GM12878 (cell line): ENCODE measurements at regions not wholly inside any gene's neighbourhood (a gene's known extent, or its start where the extent isn't known, plus 50 kb on each side); places are given as distances from the start of the nearest gene placed in this dataset.

Source experiments
- ATAC-seq: fragments of 200-7000 bp; cut with Tn5 transposase; 3 replicates; pipeline ENCODE4 v1.9.1; 2020; ENCODE audit warnings: mild to moderate bottlenecking, moderate library complexity
- BruUV-seq: library from RNA; stranded (reverse); fragments of 400-500 nt; replicated peaks from 2 replicates; lab custom pipeline; 2021; lab: Mats Ljungman, UMichigan
- CTCF ChIA-PET: fragments of 300-600 bp; sonication (Branson Sonifier 250); formaldehyde crosslinking; extraction: SDS; loops from one replicate; lab custom pipeline; 2021; ENCODE audit warnings: inconsistent platforms; lab: Yijun Ruan, JAX
- POLR2A ChIA-PET: fragments of 350-600 bp; formaldehyde crosslinking; extraction: SDS; loops from one replicate; lab custom pipeline; 2021; ENCODE audit warnings: inconsistent platforms; lab: Charles Lee
- RAD21 ChIA-PET: fragments of 300-600 bp; sonication (Branson Sonifier 250); formaldehyde crosslinking; loops from one replicate; lab custom pipeline; 2023; ENCODE audit warnings: antibody characterized with exemption; ENCODE audit not compliant: unreplicated experiment; lab: Charles Lee
- SMC1A ChIA-PET: fragments of 300-600 bp; sonication (Branson Sonifier 250); formaldehyde crosslinking; loops from one replicate; lab custom pipeline; 2023; ENCODE audit not compliant: unreplicated experiment, uncharacterized antibody; lab: Charles Lee
- DNase-seq: peaks from one replicate; pipeline ENCODE4 v3.0.0-alpha.2; 2011; ENCODE audit warnings: low read depth, low spot score
- FAIRE-seq: peaks from 3 replicates; lab custom pipeline; 2011; peaks lifted over from hg19 to GRCh38; lab: Jason Lieb, UNC
- H2AFZ ChIP-seq: 2 replicates; pipeline ENCODE4 v1.6.0; 2011; ENCODE audit warnings: low read depth, low read length, control low read depth; ENCODE audit not compliant: control insufficient read depth
- H3K27ac ChIP-seq: 2 replicates; pipeline ENCODE4 v1.5.1; 2011; ENCODE audit warnings: control low read depth; ENCODE audit not compliant: control insufficient read depth, insufficient read depth
- H3K27me3 ChIP-seq, 2 experiments: replicated peaks in 1 of 2; 2 replicates each; pipeline versions ENCODE4 v1.6.0 to v1.6.1; 2011; ENCODE audit warnings: low read length in 1 of 2; ENCODE audit not compliant: control insufficient read depth in 2 of 2, insufficient read depth in 2 of 2
- H3K36me3 ChIP-seq, 2 experiments: 2 replicates each; pipeline ENCODE4 v1.5.1; 2011; ENCODE audit warnings: low read length in 1 of 2; ENCODE audit not compliant: control insufficient read depth in 2 of 2, insufficient read depth in 2 of 2
- H3K4me1 ChIP-seq: 2 replicates; pipeline ENCODE4 v1.6.1; 2011; ENCODE audit warnings: mild to moderate bottlenecking, low read length, moderate library complexity, mixed read lengths; ENCODE audit not compliant: control insufficient read depth, insufficient read depth
- H3K4me2 ChIP-seq: 2 replicates; pipeline ENCODE4 v1.6.0; 2011; ENCODE audit warnings: control low read depth; ENCODE audit not compliant: control insufficient read depth, insufficient read depth
- H3K4me3 ChIP-seq: fragments of 200-600 bp; sonication (generic); 2 replicates; pipeline ENCODE4 v1.5.1; 2016
- H3K79me2 ChIP-seq: 2 replicates; pipeline ENCODE4 v1.6.0; 2011; ENCODE audit warnings: low read length; ENCODE audit not compliant: control insufficient read depth, insufficient read depth
- H3K9ac ChIP-seq: 2 replicates; pipeline ENCODE4 v1.8.0; 2011; ENCODE audit warnings: low read length, control low read depth, mixed read lengths; ENCODE audit not compliant: control insufficient read depth, insufficient read depth
- H3K9me3 ChIP-seq: replicated peaks from 3 replicates; pipeline ENCODE4 v1.5.1; 2011; ENCODE audit warnings: mild to moderate bottlenecking, low read length; ENCODE audit not compliant: control insufficient read depth, insufficient read depth
- H4K20me1 ChIP-seq: 2 replicates; pipeline ENCODE4 v1.6.0; 2011; ENCODE audit not compliant: control insufficient read depth, insufficient read depth
- CEBPZ ChIP-seq: fragments of 150-350 bp; IDR thresholded peaks from 2 replicates; pipeline ENCODE4 v1.6.1; 2016; ENCODE audit warnings: low read depth, low read length
- CREB1 ChIP-seq: IDR thresholded peaks from 2 replicates; pipeline ENCODE4 v1.6.1; 2012; ENCODE audit warnings: low read depth, mild to moderate bottlenecking, inconsistent platforms
- MLLT1 ChIP-seq: fragments of 450-650 bp; IDR thresholded peaks from 2 replicates; pipeline ENCODE4 v1.6.1; 2016; ENCODE audit warnings: mild to moderate bottlenecking
- PBX3 ChIP-seq: IDR thresholded peaks from 2 replicates; pipeline ENCODE4 v1.6.1; 2011; ENCODE audit warnings: mild to moderate bottlenecking, low read depth, low read length, moderate library complexity; ENCODE audit not compliant: insufficient replicate concordance
- RBBP5 ChIP-seq: fragments of 200-600 bp; sonication (generic); conservative IDR thresholded peaks from 2 replicates; pipeline ENCODE4 v1.6.1; 2016
- RELA ChIP-seq: fragments of 450-650 bp; IDR thresholded peaks from 2 replicates; pipeline ENCODE4 v1.8.0; 2014; ENCODE audit warnings: borderline replicate concordance; ENCODE audit not compliant: partially characterized antibody
- RFX5 ChIP-seq: IDR thresholded peaks from 2 replicates; pipeline ENCODE4 v1.6.1; 2011; ENCODE audit warnings: low read depth, low read length, improper control_type of control experiment
- TAF1 ChIP-seq: IDR thresholded peaks from 2 replicates; pipeline ENCODE4 v1.6.1; 2011; ENCODE audit warnings: mild to moderate bottlenecking, low read depth, low read length, borderline replicate concordance
- WGBS: methylation state at CpG from one replicate; pipeline ENCODE4 v1.1.6; 2016; ENCODE audit warnings: low lambda C conversion rate; ENCODE audit not compliant: insufficient replicate concordance, insufficient coverage; ENCODE audit errors: missing lambda C conversion rate; 5-methylcytosine and 5-hydroxymethylcytosine counted together
- in situ Hi-C: fragments of 300-500 bp; cut with MboI; formaldehyde crosslinking; loops from 9 replicates; pipeline ENCODE4 v1.14.3; 2018; ENCODE audit warnings: mixed read lengths
- intact Hi-C: fragments of 100-400 bp; cut with micrococcal nuclease; formaldehyde crosslinking; loops from one replicate; pipeline ENCODE4 v1.14.2; 2022; ENCODE audit not compliant: unreplicated experiment
- TF ChIP-seq, protein P1 (sequence below): fragments of 150-350 bp; IDR thresholded peaks from 2 replicates; pipeline ENCODE4 v1.6.1; 2014; ENCODE audit warnings: mild to moderate bottlenecking, low read depth, low read length

DNA sequence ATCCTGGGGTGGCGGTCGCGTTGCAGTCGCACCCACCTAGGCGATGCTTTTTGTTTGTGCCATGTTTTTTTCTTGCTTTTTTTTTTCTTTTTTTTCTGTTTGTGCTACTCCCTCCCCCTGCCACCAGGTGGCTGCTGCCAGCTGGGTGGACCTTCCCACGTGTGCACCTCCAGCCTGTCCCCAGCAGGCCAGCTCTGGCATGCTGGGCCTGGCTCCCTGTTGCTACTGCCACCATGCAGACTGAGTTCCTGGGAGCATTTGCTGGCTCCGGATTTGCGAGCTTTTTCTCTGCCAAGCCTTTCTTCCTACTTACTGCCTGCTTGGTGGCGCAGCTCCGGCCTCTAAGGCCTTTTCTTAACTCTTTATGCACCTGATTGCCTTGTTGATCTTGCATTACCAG, 161.2 kb upstream of the WDFY3 start (continued):
- TF ChIP-seq PBX3 (no peak), RELA (no peak), RBBP5 (no peak), CREB1 (no peak)

DNA sequence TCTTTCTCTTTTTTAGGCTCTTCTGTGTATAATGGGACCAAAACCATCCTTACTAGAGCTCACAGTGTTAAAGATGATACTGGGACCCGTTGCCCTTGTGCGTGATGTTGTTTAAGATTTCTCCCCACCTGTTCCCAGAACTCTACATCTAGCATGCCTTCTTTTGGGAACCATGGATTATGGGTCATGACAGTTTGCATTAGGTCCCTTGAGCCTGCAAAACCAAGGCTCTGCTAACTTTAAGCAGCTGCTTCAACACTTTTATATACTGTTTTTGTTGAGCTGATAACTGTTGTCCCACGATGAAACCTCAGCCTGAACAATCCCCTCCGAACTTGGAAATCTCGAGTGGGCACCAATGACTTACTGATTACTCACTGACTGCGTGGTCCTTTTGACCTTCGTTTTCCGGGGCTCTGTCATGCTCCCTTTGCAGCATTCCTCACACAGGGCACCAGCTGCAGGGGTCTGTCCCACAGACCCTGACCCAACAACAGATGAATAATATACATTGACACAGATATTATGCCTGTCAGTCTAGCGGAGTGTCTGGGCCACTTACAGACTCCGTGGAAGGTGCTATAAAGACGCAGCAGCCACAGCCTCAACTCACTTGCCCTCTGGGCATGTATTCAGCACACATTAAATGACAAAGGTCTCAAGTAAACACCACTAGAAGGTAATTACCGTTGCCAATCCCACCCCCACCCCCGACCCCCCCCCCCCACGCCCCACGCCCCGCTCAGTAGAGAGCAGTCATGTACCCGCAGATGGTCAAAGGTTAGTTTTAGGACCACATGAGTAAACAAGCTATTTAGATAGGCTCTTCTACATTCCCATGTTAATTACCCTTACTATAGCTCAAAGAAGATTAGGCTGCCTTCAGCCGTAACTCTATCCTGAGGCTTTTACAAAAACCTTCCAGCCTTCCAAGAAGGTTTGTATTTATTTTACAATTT, 162.0 kb upstream of the WDFY3 start:
- no peaks in the 10 kb centered on the region for H3K36me3 ChIP-seq
- ChIA-PET CTCF (interaction anchor here (0.8 to 1.1 kb wide), 3 partner anchors 12 to 46 kb away, joined by 3 to 4 read pairs (median 3); no protein-coding TSS in a partner anchor), SMC1A (no interaction called here), POLR2A (no interaction called here)
- FAIRE-seq (no peak), DNase-seq (no peak), ATAC-seq (no peak)
- no peaks in the 10 kb centered on the region for H3K4me1 ChIP-seq
- WGBS, result 42% methylated on average over 14 of the region's 18 CpGs
- no TSS peak for BruUV-seq
- no peak overlapping the region for H3K4me2 ChIP-seq
- H3K79me2 ChIP-seq, result no peaks in the 10 kb centered on the region
- H3K27me3 ChIP-seq, result no peaks in the 10 kb centered on the region
- no peaks in the 10 kb centered on the region for H4K20me1 ChIP-seq
- H2AFZ ChIP-seq, result no peak overlapping the region
- H3K4me3 ChIP-seq, result no peak overlapping the region
- in situ Hi-C loops, result no loop called here
- H3K9ac ChIP-seq, result no peak overlapping the region
- TF ChIP-seq, protein P1, sequence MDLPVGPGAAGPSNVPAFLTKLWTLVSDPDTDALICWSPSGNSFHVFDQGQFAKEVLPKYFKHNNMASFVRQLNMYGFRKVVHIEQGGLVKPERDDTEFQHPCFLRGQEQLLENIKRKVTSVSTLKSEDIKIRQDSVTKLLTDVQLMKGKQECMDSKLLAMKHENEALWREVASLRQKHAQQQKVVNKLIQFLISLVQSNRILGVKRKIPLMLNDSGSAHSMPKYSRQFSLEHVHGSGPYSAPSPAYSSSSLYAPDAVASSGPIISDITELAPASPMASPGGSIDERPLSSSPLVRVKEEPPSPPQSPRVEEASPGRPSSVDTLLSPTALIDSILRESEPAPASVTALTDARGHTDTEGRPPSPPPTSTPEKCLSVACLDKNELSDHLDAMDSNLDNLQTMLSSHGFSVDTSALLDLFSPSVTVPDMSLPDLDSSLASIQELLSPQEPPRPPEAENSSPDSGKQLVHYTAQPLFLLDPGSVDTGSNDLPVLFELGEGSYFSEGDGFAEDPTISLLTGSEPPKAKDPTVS, result no peak
- TF ChIP-seq RFX5, result no peak
- no peak for TF ChIP-seq MLLT1
- TF ChIP-seq TAF1, result no peak
- TF ChIP-seq CEBPZ, result no peak
- TF ChIP-seq, all 136 proteins: peak for 0
- intact Hi-C loops, result no loop called here
- Histone ChIP-seq H3K9me3 (no peaks in the 10 kb centered on the region), H3K27ac (no peak overlapping the region)
- RAD21 ChIA-PET, result interaction anchor here (0.6 to 1.2 kb wide), 2 partner anchors 620 to 896 kb away, joined by 3 read pairs; no protein-coding TSS in a partner anchor
